ENCODE measurements at regions not wholly inside any gene's neighbourhood (a gene's known extent, or its start where the extent isn't known, plus 50 kb on each side); places are given as distances from the start of the nearest gene placed in this dataset.
"Not testable (repeated sequence)": the region's sequence is repeated elsewhere in the genome, so short reads cannot be mapped to it uniquely, and the experiment has no call there.

GRCh38 chr10:4429571-4429970 lies 396.4 kb upstream of the AKR1E2 start:
- DNase-seq: no peak

- DNase-seq: no peak
These were observed 398.5 kb upstream of the AKR1E2 start for GRCh38 chr10:4427532-4427931.

GRCh38 chr10:4426866-4427265 lies 399.1 kb upstream of the AKR1E2 start:
- DNase-seq: no peak

- DNase-seq: no peak
These were observed 416.7 kb upstream of the AKR1E2 start for GRCh38 chr10:4409319-4409718.

- DNase-seq: no peak
These were observed 418.2 kb upstream of the AKR1E2 start for GRCh38 chr10:4407783-4408182.

GRCh38 chr10:4405828-4406227 lies 420.2 kb upstream of the AKR1E2 start:
- no peak for DNase-seq

GRCh38 chr10:4403638-4404252 lies 422.3 kb upstream of the AKR1E2 start:
- no peak for DNase-seq

- DNase-seq: not testable (repeated sequence)
These were observed 424.9 kb upstream of the AKR1E2 start for GRCh38 chr10:4401080-4401479.

- no peak for DNase-seq
These were observed 426.5 kb upstream of the AKR1E2 start for GRCh38 chr10:4399556-4399955.

- DNase-seq: no peak
These were observed 427.4 kb upstream of the AKR1E2 start for GRCh38 chr10:4398602-4399001.

GRCh38 chr10:4397337-4397736 lies 428.7 kb upstream of the AKR1E2 start:
- DNase-seq: no peak

- DNase-seq: no peak
These were observed 429.4 kb upstream of the AKR1E2 start for GRCh38 chr10:4396401-4397283.

GRCh38 chr10:4395731-4396130 lies 430.3 kb upstream of the AKR1E2 start:
- DNase-seq: no peak

- not testable (repeated sequence) for DNase-seq
These were observed 431.6 kb upstream of the AKR1E2 start for GRCh38 chr10:4394455-4394854.

GRCh38 chr10:4391683-4392082 lies 434.3 kb upstream of the AKR1E2 start:
- no peak for DNase-seq

GRCh38 chr10:4390219-4390618 lies 435.8 kb upstream of the AKR1E2 start:
- DNase-seq: no peak

GRCh38 chr10:4385231-4385870 lies 440.7 kb upstream of the AKR1E2 start:
- DNase-seq: no peak

- no peak for DNase-seq
These were observed 441.8 kb upstream of the AKR1E2 start for GRCh38 chr10:4384245-4384644.

- DNase-seq: no peak
These were observed 442.3 kb upstream of the AKR1E2 start for GRCh38 chr10:4383651-4384098.

- DNase-seq: no peak
These were observed 443.2 kb upstream of the AKR1E2 start for GRCh38 chr10:4382811-4383210.

- DNase-seq: no peak
These were observed 452.4 kb upstream of the AKR1E2 start for GRCh38 chr10:4373612-4374011.

- no peak for DNase-seq
These were observed 452.9 kb upstream of the AKR1E2 start for GRCh38 chr10:4373098-4373497.

- DNase-seq: no peak
These were observed 453.4 kb upstream of the AKR1E2 start for GRCh38 chr10:4372601-4373000.

Data from DMS79 treated with DMSO at 0.1 percent for 48 hours (cell line).